Type B pancreatic cell (in vitro differentiated cells): ENCODE measurements at regions not wholly inside any gene's neighbourhood (a gene's known extent, or its start where the extent isn't known, plus 50 kb on each side); places are given as distances from the start of the nearest gene placed in this dataset.
"Not testable (repeated sequence)": the region's sequence is repeated elsewhere in the genome, so short reads cannot be mapped to it uniquely, and the experiment has no call there.

Source experiments
- DNase-seq: peaks from one replicate; pipeline ENCODE4 v3.0.0; 2021; ENCODE audit warnings: mixed read lengths; ENCODE audit not compliant: unreplicated experiment; ENCODE audit errors: extremely low spot score
- H3K27ac Mint-ChIP-seq: 2 replicates; pipeline ENCODE4 v1.8.0; 2021; ENCODE audit warnings: mild to moderate bottlenecking, mixed read lengths
- H3K27me3 Mint-ChIP-seq: 2 replicates; pipeline ENCODE4 v1.8.0; 2021; ENCODE audit warnings: mixed read lengths
- H3K36me3 Mint-ChIP-seq: 2 replicates; pipeline ENCODE4 v1.8.0; 2021; ENCODE audit warnings: mixed read lengths
- H3K4me1 Mint-ChIP-seq: one replicate; pipeline ENCODE4 v1.8.0; 2021; ENCODE audit warnings: mixed read lengths; ENCODE audit not compliant: unreplicated experiment
- H3K4me3 Mint-ChIP-seq: 2 replicates; pipeline ENCODE4 v1.8.0; 2021; ENCODE audit warnings: mild to moderate bottlenecking, mixed read lengths
- H3K9me3 Mint-ChIP-seq: 2 replicates; pipeline ENCODE4 v1.8.0; 2021; ENCODE audit warnings: mixed read lengths
- CTCF ChIP-seq: fragments of 200-600 bp; sonication (generic); conservative IDR thresholded peaks from 2 replicates; pipeline ENCODE4 v1.5.0; 2021; ENCODE audit warnings: antibody characterized with exemption, mild to moderate bottlenecking

- Mint-ChIP-seq H3K4me1 (peaks cover 5% of the 10 kb centered on the region), H3K4me3 (no peak overlapping the region), H3K36me3 (no peaks in the 10 kb centered on the region), H3K27me3 (no peaks in the 10 kb centered on the region), H3K27ac (no peak overlapping the region), H3K9me3 (peaks cover 4% of the 10 kb centered on the region)
- no peak for TF ChIP-seq CTCF
- DNase-seq = no peak
Measured at GRCh38 chr4:167885872-167886271, 206.5 kb upstream of the ANXA10 start.

DNA sequence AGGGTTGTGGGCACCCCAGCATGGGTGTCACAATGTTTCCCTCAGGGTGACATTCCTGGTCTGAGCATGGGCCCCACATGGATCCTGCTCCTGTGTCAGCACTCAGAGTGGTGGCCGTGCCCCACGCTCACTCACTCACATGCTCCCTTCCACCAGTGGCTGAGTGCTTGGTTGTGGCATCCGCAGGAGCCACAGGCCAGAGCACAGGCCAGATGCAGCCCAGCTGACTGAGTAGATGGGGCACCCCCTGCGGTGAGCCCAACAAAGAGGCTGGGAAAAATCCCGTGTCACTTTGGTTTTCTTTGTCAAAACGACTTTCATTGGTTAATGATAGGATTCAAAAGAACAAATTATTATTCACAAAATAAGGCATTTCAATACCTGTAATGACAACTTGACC lies 204.6 kb upstream of the ANXA10 start:
- DNase-seq = no peak
- H3K36me3 Mint-ChIP-seq = no peaks in the 10 kb centered on the region

GRCh38 chr4:167890226-167890625 lies 202.1 kb upstream of the ANXA10 start:
- peaks cover 8% of the 10 kb centered on the region for H3K9me3 Mint-ChIP-seq
- no peaks in the 10 kb centered on the region for H3K36me3 Mint-ChIP-seq
- H3K4me3 Mint-ChIP-seq = no peak overlapping the region
- peaks cover 9% of the 10 kb centered on the region for H3K4me1 Mint-ChIP-seq
- TF ChIP-seq CTCF = no peak
- H3K27ac Mint-ChIP-seq = no peak overlapping the region
- DNase-seq = no peak
- no peaks in the 10 kb centered on the region for H3K27me3 Mint-ChIP-seq

More for the DNA sequence above, 204.6 kb upstream of the ANXA10 start:
- H3K27ac Mint-ChIP-seq = no peak overlapping the region
- peaks cover 5% of the 10 kb centered on the region for H3K4me1 Mint-ChIP-seq
- no peak overlapping the region for H3K4me3 Mint-ChIP-seq
- peaks cover 4% of the 10 kb centered on the region for H3K9me3 Mint-ChIP-seq
- no peak for TF ChIP-seq CTCF
- H3K27me3 Mint-ChIP-seq = no peaks in the 10 kb centered on the region

- Mint-ChIP-seq H3K4me3 (no peak overlapping the region), H3K36me3 (no peaks in the 10 kb centered on the region), H3K4me1 (peaks cover 23% of the 10 kb centered on the region), H3K27ac (no peak overlapping the region), H3K27me3 (no peaks in the 10 kb centered on the region), H3K9me3 (peaks cover 12% of the 10 kb centered on the region)
- TF ChIP-seq CTCF = no peak
- no peak for DNase-seq
Measured at GRCh38 chr4:167893531-167893930, 198.8 kb upstream of the ANXA10 start.

DNA sequence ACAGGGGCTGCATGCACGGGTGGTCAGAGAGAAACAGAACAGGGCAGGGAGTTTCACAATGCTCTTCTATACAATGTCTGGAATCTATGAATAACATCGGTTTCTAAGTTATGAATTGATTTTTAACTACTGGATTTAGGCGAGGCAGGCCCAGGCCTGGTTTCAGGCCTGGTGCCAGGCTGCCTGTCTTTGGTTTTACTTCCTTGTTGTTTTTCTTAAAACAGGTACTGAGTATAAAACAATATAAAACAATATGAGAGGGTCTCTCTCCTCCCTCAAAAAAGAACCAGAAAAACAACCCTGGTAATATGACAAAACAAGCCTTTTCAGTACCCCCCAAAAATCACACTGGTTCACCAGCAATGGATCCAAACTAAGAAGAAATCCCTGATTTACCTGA lies 196.1 kb upstream of the ANXA10 start:
- peaks cover 23% of the 10 kb centered on the region for H3K4me1 Mint-ChIP-seq
- peak overlapping the region; percentile 95 for H3K27ac Mint-ChIP-seq
- H3K9me3 Mint-ChIP-seq, H3K36me3 Mint-ChIP-seq, DNase-seq, H3K27me3 Mint-ChIP-seq: not testable (repeated sequence)
- peak overlapping the region; percentile 72 for H3K4me3 Mint-ChIP-seq

DNA sequence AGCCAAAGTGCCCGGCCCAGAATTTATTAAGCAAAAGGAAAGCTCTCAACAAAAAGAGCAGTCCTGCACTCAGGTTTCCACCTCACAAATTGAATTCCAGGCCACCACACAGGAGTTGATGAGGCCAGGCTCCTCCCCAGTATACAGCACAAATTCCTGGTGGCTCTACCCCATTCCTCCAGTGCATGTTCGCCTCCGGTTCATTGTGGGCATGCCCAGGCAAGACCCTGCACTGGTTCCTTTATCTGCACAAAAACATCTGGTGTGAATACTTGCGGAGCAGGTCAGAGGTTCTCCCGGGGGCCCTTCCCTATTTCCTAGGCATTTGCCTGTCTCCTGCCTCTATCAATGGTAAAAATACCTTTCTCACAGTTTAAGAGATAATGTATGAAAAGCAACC lies 195.2 kb upstream of the ANXA10 start:
- Mint-ChIP-seq H3K27me3 (no peaks in the 10 kb centered on the region), H3K4me3 (peak overlapping the region; percentile 72)
- DNase-seq = no peak

More for the DNA sequence above, 195.2 kb upstream of the ANXA10 start:
- TF ChIP-seq CTCF = no peak
- H3K4me1 Mint-ChIP-seq = peaks cover 23% of the 10 kb centered on the region
- peak overlapping the region; percentile 95 for H3K27ac Mint-ChIP-seq
- no peaks in the 10 kb centered on the region for H3K36me3 Mint-ChIP-seq
- peaks cover 9% of the 10 kb centered on the region for H3K9me3 Mint-ChIP-seq
